PC-9 (cell line): ENCODE measurements at regions not wholly inside any gene's neighbourhood (a gene's known extent, or its start where the extent isn't known, plus 50 kb on each side); places are given as distances from the start of the nearest gene placed in this dataset.

Experiments used
- BruUV-seq: library from RNA; stranded (reverse); fragments of 400-500 nt; replicated peaks from 2 replicates; lab custom pipeline; 2021; lab: Mats Ljungman, UMichigan
- CTCF ChIA-PET: fragments of 300-600 bp; sonication (Branson Sonifier 250); formaldehyde crosslinking; loops from one replicate; lab custom pipeline; 2022; ENCODE audit warnings: antibody characterized with exemption; lab: Charles Lee
- POLR2A ChIA-PET: fragments of 300-600 bp; sonication (Branson Sonifier 250); formaldehyde crosslinking; loops from one replicate; lab custom pipeline; 2022; ENCODE audit warnings: antibody characterized with exemption; ENCODE audit not compliant: unreplicated experiment; lab: Charles Lee
- DNase-seq, 2 experiments: peaks; one replicate each; pipeline versions ENCODE4 v3.0.0 to v3.0.0-alpha.2; 2015 to 2022; ENCODE audit warnings: mixed read lengths in 1 of 2
- H2AFZ ChIP-seq: fragments of 200-600 bp; sonication (generic); 2 replicates; pipeline ENCODE4 v1.8.1; 2017; ENCODE audit warnings: antibody characterized with exemption
- H3F3A ChIP-seq: fragments of 200-600 bp; sonication (generic); 2 replicates; pipeline ENCODE4 v1.8.1; 2017; ENCODE audit warnings: antibody characterized with exemption, mild to moderate bottlenecking, low read depth; ENCODE audit not compliant: insufficient read depth
- H3K27ac ChIP-seq: fragments of 200-600 bp; sonication (generic); 2 replicates; pipeline ENCODE4 v1.6.1; 2016; ENCODE audit warnings: mixed run types
- H3K27me3 ChIP-seq: fragments of 200-600 bp; sonication (generic); 2 replicates; pipeline ENCODE4 v1.6.1; 2016; ENCODE audit warnings: low read depth, mixed run types; ENCODE audit not compliant: insufficient read depth
- H3K36me3 ChIP-seq: fragments of 200-600 bp; sonication (generic); 2 replicates; pipeline ENCODE4 v1.6.1; 2016; ENCODE audit warnings: low read depth, mixed run types
- H3K4me1 ChIP-seq: fragments of 200-600 bp; sonication (generic); replicated peaks from 2 replicates; pipeline ENCODE4 v1.6.1; 2016; ENCODE audit warnings: mixed run types; ENCODE audit not compliant: insufficient read depth
- H3K4me2 ChIP-seq: fragments of 200-600 bp; sonication (generic); 2 replicates; pipeline ENCODE4 v1.6.1; 2017; ENCODE audit warnings: mixed run types
- H3K4me3 ChIP-seq: fragments of 200-600 bp; sonication (generic); 2 replicates; pipeline ENCODE4 v1.6.1; 2016; ENCODE audit warnings: mixed run types
- H3K79me2 ChIP-seq: fragments of 200-600 bp; sonication (generic); 2 replicates; pipeline ENCODE4 v1.6.1; 2017; ENCODE audit warnings: low read depth, mixed run types
- H3K9me2 ChIP-seq: fragments of 200-600 bp; sonication (generic); 2 replicates; pipeline ENCODE4 v1.8.1; 2017; ENCODE audit warnings: mild to moderate bottlenecking; ENCODE audit not compliant: insufficient read depth
- H3K9me3 ChIP-seq: fragments of 200-600 bp; sonication (generic); 2 replicates; pipeline ENCODE4 v1.8.1; 2016; ENCODE audit warnings: low read depth; ENCODE audit not compliant: insufficient read depth
- H4K20me1 ChIP-seq: fragments of 200-600 bp; sonication (generic); 2 replicates; pipeline ENCODE4 v1.8.1; 2017; ENCODE audit not compliant: insufficient read depth
- EZH2 ChIP-seq: fragments of 200-600 bp; sonication (generic); IDR thresholded peaks from 2 replicates; pipeline ENCODE4 v1.8.0; 2017; ENCODE audit warnings: antibody characterized with exemption, low read depth
- intact Hi-C: fragments of 100-400 bp; cut with micrococcal nuclease; formaldehyde crosslinking; loops from one replicate; pipeline ENCODE4 v1.10.0; 2022; ENCODE audit not compliant: unreplicated experiment
- TF ChIP-seq, protein P1 (sequence below): fragments of 200-600 bp; sonication (generic); conservative IDR thresholded peaks from 2 replicates; pipeline ENCODE4 v1.6.1; 2017; ENCODE audit warnings: mixed run types, antibody characterized with exemption, mild to moderate bottlenecking, moderate library complexity

DNA sequence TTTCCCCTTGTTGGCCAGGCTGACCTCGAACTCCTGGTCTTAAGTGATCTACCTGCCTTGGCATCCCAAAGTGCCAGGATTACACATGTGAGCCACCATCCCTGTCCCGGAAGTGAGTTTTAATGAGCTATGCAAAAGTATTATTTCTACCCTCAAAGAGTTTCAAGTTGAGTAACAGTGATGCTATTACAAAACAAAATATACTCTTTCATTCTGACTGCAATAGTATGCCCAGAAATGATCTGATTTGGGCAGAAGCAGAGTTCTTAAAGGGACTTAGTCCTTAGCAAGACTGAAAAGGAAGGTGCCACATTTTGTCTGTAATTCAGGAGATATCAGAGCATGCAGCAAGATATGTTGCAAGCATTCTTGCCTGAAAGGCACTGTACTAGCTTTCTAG lies 375.4 kb downstream of the NUF2 start:
- H3K9me2 ChIP-seq = no peaks in the 10 kb centered on the region
- DNase-seq = no peak
- H4K20me1 ChIP-seq = no peaks in the 10 kb centered on the region
- ChIA-PET POLR2A (no interaction called here), CTCF (no interaction called here)
- no peaks in the 10 kb centered on the region for H3K27me3 ChIP-seq
- H3F3A ChIP-seq = no peaks in the 10 kb centered on the region
- no peaks in the 10 kb centered on the region for H3K36me3 ChIP-seq
- H3K4me3 ChIP-seq = no peak overlapping the region
- H2AFZ ChIP-seq = no peak overlapping the region
- H3K79me2 ChIP-seq = no peaks in the 10 kb centered on the region
- no peaks in the 10 kb centered on the region for H3K9me3 ChIP-seq
- BruUV-seq = no TSS peak
- TF ChIP-seq, protein P1, sequence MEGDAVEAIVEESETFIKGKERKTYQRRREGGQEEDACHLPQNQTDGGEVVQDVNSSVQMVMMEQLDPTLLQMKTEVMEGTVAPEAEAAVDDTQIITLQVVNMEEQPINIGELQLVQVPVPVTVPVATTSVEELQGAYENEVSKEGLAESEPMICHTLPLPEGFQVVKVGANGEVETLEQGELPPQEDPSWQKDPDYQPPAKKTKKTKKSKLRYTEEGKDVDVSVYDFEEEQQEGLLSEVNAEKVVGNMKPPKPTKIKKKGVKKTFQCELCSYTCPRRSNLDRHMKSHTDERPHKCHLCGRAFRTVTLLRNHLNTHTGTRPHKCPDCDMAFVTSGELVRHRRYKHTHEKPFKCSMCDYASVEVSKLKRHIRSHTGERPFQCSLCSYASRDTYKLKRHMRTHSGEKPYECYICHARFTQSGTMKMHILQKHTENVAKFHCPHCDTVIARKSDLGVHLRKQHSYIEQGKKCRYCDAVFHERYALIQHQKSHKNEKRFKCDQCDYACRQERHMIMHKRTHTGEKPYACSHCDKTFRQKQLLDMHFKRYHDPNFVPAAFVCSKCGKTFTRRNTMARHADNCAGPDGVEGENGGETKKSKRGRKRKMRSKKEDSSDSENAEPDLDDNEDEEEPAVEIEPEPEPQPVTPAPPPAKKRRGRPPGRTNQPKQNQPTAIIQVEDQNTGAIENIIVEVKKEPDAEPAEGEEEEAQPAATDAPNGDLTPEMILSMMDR = no peak
- TF ChIP-seq EZH2 = no peak
- H3K4me2 ChIP-seq = no peak overlapping the region
- intact Hi-C loops = no loop called here
- H3K27ac ChIP-seq = no peak overlapping the region
- no peaks in the 10 kb centered on the region for H3K4me1 ChIP-seq

DNA sequence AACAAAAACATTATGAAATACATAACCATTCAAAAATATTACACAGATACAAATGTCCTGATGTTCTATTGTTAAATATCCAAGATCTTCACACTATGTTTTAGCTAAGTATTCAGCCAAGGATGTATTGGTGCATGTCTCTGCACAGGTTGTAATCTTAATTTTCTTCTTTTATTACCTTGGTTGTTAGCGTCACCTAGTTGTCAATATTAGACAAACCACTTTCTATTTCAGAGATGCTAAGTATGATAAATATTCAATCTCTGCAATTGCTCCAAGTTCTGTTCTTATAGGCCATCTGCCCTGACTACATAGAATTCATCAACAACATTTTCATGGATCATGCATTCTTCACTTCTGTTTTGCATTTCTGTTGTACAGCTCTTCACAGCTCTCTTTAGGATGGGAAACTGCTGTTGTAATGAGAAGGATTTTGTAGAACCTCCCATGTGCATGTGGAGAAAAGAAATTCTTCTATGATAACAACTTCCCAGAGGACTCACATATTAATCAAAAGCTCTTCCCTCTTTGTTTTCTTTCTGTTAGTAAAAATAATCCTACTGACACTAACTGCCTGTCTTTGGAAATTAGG lies 380.1 kb downstream of the NUF2 start:
- no peaks in the 10 kb centered on the region for H3K9me3 ChIP-seq
- no peaks in the 10 kb centered on the region for H3K9me2 ChIP-seq
- ChIA-PET CTCF (no interaction called here), POLR2A (interaction anchor here (0.7 kb wide), 1 partner anchor 890 kb away, joined by 6 read pairs; no protein-coding TSS in a partner anchor)
- no peaks in the 10 kb centered on the region for H4K20me1 ChIP-seq
- no peak for TF ChIP-seq EZH2
- TF ChIP-seq, protein P1 = no peak
- no peak overlapping the region for H3K4me2 ChIP-seq
- H3K27ac ChIP-seq = no peak overlapping the region
- intact Hi-C loops = no loop called here
- no TSS peak for BruUV-seq
- DNase-seq = no peak
- H3K36me3 ChIP-seq = no peaks in the 10 kb centered on the region
- no peak overlapping the region for H3K4me3 ChIP-seq
- no peaks in the 10 kb centered on the region for H3K27me3 ChIP-seq
- no peaks in the 10 kb centered on the region for H3K79me2 ChIP-seq
- H3F3A ChIP-seq = no peaks in the 10 kb centered on the region
- H3K4me1 ChIP-seq = no peaks in the 10 kb centered on the region
- no peak overlapping the region for H2AFZ ChIP-seq

DNA sequence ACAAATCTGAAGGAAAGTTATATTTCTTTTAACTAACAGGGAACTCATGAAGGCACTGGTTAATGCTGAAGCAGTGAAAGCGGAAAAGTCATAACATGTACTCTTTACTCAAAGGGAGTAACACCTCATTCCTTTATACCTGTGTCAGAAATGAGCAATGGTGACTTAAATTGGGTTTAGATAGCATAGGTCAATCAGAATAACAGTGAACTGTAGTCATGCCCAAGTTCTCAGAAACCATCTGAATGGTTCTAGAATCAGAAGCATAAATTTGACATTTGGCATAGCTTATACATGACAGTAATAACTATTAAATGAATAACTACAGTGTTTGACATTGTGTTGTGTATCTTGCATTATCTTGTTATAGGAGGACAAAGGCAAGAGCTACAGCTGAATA lies 382.0 kb downstream of the NUF2 start:
- H3K9me3 ChIP-seq = no peaks in the 10 kb centered on the region
- no peak overlapping the region for H3K27ac ChIP-seq
- H3K27me3 ChIP-seq = no peaks in the 10 kb centered on the region
- CTCF ChIA-PET = no interaction called here
- H3K79me2 ChIP-seq = no peaks in the 10 kb centered on the region
- TF ChIP-seq, protein P1 = no peak
- no peak for TF ChIP-seq EZH2
- no peaks in the 10 kb centered on the region for H3F3A ChIP-seq
- H3K9me2 ChIP-seq = no peaks in the 10 kb centered on the region
- no peaks in the 10 kb centered on the region for H3K36me3 ChIP-seq
- H3K4me1 ChIP-seq = no peaks in the 10 kb centered on the region
- no peak overlapping the region for H3K4me3 ChIP-seq
- no TSS peak for BruUV-seq
- no peak overlapping the region for H3K4me2 ChIP-seq
- no peaks in the 10 kb centered on the region for H4K20me1 ChIP-seq
- no peak overlapping the region for H2AFZ ChIP-seq
- POLR2A ChIA-PET = no interaction called here
- intact Hi-C loops = no loop called here
- no peak for DNase-seq
